HG02870 (cell line): ENCODE measurements at regions not wholly inside any gene's neighbourhood (a gene's known extent, or its start where the extent isn't known, plus 50 kb on each side); places are given as distances from the start of the nearest gene placed in this dataset.

ENCODE experiments used
- ATAC-seq: cut with Tn5 transposase; IDR thresholded peaks from one replicate; pipeline ENCODE4 v1.9.1; 2021; ENCODE audit warnings: mild to moderate bottlenecking, moderate library complexity; ENCODE audit not compliant: unreplicated experiment

GRCh38 chr18:79608999-79609461 lies 70.6 kb upstream of the CTDP1 start:
- no peak for ATAC-seq

DNA sequence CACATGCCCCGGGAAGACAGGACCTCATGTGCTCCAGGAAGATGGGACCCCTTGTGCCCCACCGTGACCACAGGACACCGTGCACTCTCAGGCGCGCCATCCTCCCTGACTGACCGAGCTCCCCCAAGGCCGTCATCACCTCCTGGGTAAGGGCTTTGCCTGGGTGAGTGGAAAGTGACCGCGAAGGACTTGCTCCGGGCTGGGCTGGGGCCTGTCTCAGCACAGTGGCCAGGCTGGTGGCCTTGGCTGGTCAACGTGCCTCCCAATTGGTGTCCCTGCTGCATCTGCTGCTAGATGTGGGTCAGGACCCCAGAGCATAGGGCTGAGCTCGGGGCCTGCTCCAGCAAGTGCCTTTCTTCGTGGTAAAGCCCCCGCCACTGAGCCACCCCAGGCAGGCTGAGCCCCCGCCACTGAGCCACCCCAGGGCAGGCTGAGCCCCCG lies 69.7 kb upstream of the CTDP1 start:
- no peak for ATAC-seq

DNA sequence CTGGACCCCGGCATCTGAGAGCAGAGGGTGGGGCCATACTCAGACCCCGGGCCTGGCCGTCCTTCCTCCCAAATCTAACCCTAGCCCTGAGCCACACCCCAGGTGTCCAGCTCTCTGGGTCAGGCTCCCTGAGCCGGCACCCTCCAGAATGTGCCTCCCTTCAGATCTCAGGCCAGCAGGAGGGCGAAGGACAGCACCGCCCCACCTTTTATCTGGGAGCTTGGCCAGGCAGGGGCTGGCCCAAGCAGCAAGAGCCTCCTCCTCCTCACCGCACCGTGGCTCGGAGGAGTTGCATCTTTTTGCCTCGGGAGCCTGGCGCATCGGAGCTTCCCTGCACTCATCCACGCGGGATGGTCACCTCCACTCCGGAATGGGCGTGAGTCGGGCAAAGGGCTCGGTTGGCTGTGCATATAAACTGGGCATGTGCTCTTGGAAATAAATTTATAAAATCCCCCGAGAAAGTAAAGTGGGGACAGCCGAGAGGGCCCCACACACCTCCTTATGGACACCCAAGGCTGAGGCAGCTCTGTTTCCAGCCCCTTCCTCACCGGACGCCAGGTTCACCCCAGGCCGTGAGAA lies 69.1 kb upstream of the CTDP1 start:
- no peak for ATAC-seq

- ATAC-seq, result no peak
Measured at GRCh38 chr18:79611040-79611681, 68.4 kb upstream of the CTDP1 start.

DNA sequence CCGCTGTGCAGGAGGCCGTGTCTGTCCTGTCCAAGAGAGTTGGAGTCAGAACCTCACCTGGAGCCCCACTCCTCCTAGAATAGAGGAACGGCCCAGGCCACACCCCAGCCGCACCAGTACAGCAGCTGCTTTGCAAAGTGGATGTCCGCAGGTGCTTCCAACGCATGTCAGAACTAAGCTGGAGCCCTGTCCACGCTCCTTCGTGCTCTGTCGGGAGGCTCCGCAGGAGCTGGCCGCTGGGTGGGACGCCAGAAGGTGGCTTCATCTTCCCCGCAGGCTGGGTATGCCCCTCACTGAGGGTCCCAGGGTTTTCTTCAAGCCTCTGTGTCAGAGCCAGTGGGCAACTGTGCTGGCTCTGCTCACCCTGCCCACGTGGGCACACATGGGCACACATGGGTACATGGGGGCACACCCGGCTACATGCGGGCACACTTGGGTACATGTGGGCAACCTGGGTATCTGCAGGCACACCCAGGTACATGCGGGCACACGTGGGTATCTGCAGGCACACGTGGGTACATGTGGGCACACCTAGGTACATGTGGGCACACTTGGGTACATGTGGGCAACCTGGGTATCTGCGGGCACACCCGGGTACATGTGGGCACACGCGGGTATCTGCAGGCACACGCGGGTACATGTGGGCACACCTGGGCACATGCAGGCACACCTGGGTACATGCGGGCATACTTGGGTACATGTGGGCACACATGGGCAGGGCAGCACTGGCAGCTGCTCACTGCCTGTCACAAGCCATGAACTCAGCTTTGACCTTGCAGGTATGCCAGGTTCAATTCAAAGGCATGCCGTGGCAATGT lies 67.1 kb upstream of the CTDP1 start:
- ATAC-seq, result no peak

- no peak for ATAC-seq
Measured at GRCh38 chr18:79613186-79613931, 66.2 kb upstream of the CTDP1 start.

GRCh38 chr18:79614211-79614955 lies 65.2 kb upstream of the CTDP1 start:
- no peak for ATAC-seq

DNA sequence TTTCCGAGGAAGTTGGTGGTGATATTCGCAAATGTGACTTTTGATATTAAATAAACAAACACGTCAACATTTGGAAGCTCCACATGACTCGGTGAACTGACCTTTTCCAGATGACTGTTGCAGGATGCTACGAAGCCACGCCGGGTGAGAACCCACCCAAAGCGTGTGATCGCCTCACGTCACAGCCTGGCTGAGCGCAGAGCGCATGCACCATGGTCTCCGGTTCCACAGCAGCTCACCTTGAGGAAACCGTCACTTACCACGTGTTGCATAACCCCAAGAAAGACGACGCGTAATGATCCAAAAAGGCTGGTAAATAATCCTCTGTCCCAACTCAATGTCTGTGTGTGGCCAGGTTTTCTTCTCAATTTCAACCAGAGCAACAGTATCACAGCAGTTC lies 64.5 kb upstream of the CTDP1 start:
- no peak for ATAC-seq

DNA sequence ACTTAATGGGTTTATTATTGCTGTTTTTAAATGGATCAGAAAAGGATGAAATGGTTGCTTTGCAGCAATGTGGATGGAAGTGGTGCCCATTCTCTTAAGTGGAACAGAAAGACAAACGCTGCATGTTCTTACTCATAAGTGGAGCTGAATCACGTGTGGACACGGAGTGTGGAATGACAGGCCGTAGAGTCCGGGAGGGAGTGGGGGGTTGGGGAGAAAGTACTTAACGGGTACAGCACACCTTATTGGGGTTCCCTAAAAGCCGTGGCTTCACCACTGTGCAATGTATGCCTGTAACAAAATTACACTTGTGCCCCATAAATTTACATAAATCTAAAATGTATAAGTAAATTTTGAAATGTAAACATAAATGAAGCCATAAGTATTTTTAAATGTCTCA lies 64.0 kb upstream of the CTDP1 start:
- no peak for ATAC-seq

DNA sequence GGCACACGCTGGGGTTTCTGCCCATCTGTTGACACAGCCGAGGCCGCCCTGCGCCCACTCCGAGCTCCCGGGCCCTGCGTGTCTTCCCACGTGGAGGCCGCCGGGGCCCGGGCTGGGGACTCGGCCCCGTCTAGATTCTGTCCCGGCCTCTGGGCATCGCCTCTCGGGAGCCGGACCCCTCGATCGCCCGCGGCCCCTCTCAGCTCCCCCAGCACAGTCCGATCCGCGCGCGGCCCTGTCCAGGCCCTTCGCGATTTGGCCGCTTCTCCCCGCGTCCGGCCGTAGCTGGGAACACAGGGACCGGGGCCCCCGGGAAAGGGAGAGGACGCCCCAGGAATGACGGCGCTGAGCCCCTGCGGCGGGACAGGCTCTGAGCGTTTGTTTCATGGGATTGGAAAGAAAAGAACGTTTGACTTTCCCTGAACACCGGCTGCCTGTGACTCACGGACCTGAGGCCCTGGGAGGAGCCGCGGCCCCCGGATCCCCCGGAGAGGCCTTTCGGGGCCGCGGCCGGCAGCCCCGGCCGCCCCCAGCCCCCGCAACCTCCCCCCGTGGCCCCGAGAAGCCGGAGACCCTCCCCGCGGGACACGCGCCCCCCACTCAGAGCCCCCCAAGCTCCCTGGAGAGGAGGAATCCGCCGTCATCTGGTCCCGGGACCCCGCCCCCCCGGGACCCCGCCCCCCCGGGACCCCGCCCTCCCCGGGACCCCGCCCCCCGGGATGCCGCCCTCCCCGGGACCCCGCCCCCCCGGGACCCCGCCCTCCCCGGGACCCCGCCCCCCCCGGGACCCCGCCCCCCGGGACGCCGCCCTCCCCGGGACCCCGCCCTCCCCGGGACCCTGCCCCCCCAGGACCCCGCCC lies 62.7 kb upstream of the CTDP1 start:
- ATAC-seq, result no peak

GRCh38 chr18:79617511-79618500 lies 61.8 kb upstream of the CTDP1 start:
- ATAC-seq, result no peak

DNA sequence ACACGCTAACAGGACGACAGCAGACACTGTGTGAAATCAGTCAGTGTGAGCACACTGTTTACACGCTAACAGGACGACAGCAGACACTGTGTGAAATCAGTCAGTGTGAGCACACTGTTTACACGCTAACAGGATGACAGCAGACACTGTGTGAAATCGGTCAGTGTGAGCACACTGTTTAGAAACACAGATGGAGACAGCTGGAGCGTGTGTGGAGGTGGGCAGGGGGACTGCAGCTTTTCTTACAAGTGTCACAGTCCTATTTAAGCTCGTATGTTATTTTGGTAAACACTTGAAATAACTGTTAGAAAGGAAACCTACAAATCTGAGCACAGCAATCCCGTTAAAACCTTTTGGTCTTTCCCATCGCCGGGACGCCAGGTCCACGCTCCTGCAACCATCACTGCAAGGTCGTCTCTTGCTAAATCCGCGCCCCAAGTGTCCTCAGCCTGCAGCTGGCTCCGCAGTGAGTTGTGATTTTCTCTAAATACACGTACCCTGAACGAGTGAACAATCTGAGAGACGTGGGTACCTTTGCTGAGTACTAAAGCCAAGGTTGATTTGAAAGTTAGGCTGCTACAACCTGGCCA lies 58.9 kb upstream of the CTDP1 start:
- no peak for ATAC-seq

DNA sequence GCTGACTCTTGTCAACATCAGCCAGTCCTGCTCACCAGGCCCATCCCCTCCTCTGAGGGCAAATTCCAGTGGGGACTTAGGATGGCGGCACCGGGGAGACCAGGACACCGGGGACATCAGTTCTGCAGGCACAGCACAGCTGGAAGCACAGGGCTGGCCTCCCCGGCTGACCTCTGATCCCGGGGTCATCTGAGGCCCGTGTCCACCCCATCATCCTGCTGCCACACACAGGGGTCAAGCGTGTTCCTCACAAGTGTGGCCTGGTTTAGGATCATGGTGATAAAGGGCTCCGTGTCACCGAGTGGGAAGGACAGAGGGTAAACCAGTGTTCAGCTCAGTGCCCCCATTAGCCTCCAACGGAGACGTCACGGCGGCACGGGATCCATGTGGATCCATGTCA lies 58.1 kb upstream of the CTDP1 start:
- no peak for ATAC-seq

DNA sequence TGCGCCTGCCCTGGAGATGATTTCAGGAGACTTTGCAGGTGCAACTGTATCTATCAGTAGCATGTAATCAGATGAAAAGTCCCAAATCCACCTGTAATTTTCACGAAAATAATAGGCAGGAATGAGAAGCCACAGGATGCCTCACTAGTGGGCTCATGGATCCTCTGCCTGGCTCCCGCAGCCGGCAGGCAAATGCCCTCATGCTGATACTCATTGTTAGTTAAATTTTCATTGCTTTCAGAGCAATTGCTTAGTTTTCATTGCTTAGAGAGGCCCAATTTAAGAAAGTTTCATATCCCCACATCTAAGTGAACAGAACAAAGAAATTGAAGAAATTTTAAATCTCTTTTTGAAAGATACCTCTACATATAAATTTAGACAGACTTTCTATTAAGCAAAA lies 57.6 kb upstream of the CTDP1 start:
- ATAC-seq, result no peak

GRCh38 chr18:79624356-79625170 lies 55.0 kb upstream of the CTDP1 start:
- peak; percentile 7 for ATAC-seq

DNA sequence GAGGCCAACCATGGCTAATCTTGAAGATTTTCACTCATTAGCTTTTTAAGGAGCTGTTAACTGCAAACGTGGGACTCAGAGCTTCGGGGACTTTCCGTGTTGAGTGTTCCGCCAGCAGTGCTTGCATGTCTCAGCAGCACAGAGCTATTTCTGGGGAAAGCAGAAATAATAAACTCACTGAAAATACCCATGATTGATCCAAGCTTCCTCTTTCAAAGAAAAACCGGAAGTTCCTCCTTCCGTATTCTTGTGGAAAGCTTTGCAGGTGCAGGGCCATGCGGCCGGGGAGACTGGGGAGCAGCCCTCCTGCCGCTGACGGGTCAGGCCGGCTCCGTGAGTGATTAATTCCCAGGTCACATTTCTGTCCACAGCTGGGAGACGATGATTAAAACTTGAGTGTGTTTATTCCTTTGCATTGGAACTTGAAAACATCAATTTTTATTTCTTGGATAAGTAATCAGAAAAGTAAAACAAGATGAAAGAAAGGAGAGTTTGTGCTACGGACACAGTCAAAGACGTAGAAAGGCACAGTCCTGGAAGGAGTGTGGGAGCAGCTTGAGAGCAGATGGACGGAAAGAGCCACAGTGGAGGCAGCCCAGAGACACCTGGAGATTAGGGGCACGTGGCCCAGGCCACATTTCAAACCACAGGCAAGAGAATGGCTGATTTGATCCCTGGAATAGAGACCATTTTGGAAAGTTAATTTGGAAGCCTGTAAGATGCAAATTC lies 54.2 kb upstream of the CTDP1 start:
- ATAC-seq, result peak; percentile 72
